CD14-positive monocyte (primary cell): ENCODE measurements at regions not wholly inside any gene's neighbourhood (a gene's known extent, or its start where the extent isn't known, plus 50 kb on each side); places are given as distances from the start of the nearest gene placed in this dataset.

ENCODE experiments used
- DNase-seq, 3 donors: peaks; one replicate each; pipeline ENCODE4 v3.0.0-alpha.2; 2011 to 2022
- H2AFZ ChIP-seq: 2 replicates; pipeline ENCODE4 v1.6.0; 2012; ENCODE audit warnings: mild to moderate bottlenecking, low read depth, low read length, inconsistent platforms; ENCODE audit not compliant: insufficient read depth, poor library complexity, severe bottlenecking
- H3K27ac ChIP-seq, 2 donors: 1 replicate in 1 of 2; 2 replicates in 1 of 2; pipeline ENCODE4 v1.5.1; 2012 to 2013; ENCODE audit warnings: low read length in 2 of 2, control low read depth in 1 of 2, inconsistent platforms in 1 of 2, low read depth in 1 of 2, mild to moderate bottlenecking in 1 of 2
- H3K27me3 ChIP-seq, 2 donors: one replicate each; pipeline versions ENCODE4 v1.6.0 to v1.6.1; 2011 to 2013; ENCODE audit warnings: low read length in 2 of 2; ENCODE audit not compliant: control insufficient read depth in 2 of 2, insufficient read depth in 2 of 2
- H3K36me3 ChIP-seq, 2 donors: replicated peaks in 1 of 2; 1 replicate in 1 of 2; 2 replicates in 1 of 2; pipeline versions ENCODE4 v1.5.1 to v1.6.1; 2012 to 2013; ENCODE audit warnings: low read length in 2 of 2, control low read depth in 1 of 2, inconsistent platforms in 1 of 2, mild to moderate bottlenecking in 1 of 2; ENCODE audit not compliant: insufficient read depth in 2 of 2, control insufficient read depth in 1 of 2
- H3K4me1 ChIP-seq, 2 donors: 1 replicate in 1 of 2; 2 replicates in 1 of 2; pipeline versions ENCODE4 v1.5.1 to v1.6.1; 2012 to 2013; ENCODE audit warnings: low read length in 2 of 2, control low read depth in 1 of 2, inconsistent platforms in 1 of 2, mild to moderate bottlenecking in 1 of 2, moderate library complexity in 1 of 2; ENCODE audit not compliant: insufficient read depth in 2 of 2, control insufficient read depth in 1 of 2
- H3K4me2 ChIP-seq: replicated peaks from 2 replicates; pipeline ENCODE3; 2012; ENCODE audit warnings: low read length, moderate library complexity, mild to moderate bottlenecking; ENCODE audit not compliant: poor library complexity, severe bottlenecking; ENCODE audit errors: extremely low read depth
- H3K4me3 ChIP-seq, 3 experiments: fragments of 200-600 bp in 1 of 3; sonication (generic) in 1 of 3; replicated peaks in 1 of 3; 1 replicate in 2 of 3; 2 replicates in 1 of 3; pipeline ENCODE4 v1.5.1; 2011 to 2013; ENCODE audit warnings: low read length in 3 of 3, mild to moderate bottlenecking in 3 of 3, control low read depth in 2 of 3, low read depth in 2 of 3, inconsistent platforms in 1 of 3, moderate library complexity in 1 of 3
- H3K79me2 ChIP-seq: 2 replicates; pipeline ENCODE4 v1.6.0; 2012; ENCODE audit warnings: mild to moderate bottlenecking, control low read depth, inconsistent platforms, low read length, moderate library complexity; ENCODE audit not compliant: insufficient read depth
- H3K9ac ChIP-seq: 2 replicates; pipeline ENCODE4 v1.6.0; 2017; ENCODE audit warnings: low read length, mild to moderate bottlenecking; ENCODE audit not compliant: insufficient read depth, poor library complexity, severe bottlenecking
- H3K9me3 ChIP-seq, 2 donors: replicated peaks in 1 of 2; 1 replicate in 1 of 2; 2 replicates in 1 of 2; pipeline versions ENCODE4 v1.5.1 to v1.6.1; 2012 to 2013; ENCODE audit warnings: low read length in 2 of 2, control low read depth in 1 of 2; ENCODE audit not compliant: control insufficient read depth in 1 of 2, insufficient read depth in 1 of 2
- H4K20me1 ChIP-seq: 2 replicates; pipeline ENCODE4 v1.6.0; 2012; ENCODE audit warnings: mild to moderate bottlenecking, low read length, control low read depth, moderate library complexity; ENCODE audit not compliant: insufficient read depth
- H3K27ac Mint-ChIP-seq, 7 donors: one replicate each; pipeline ENCODE4 v1.8.0; 2020; ENCODE audit warnings: mild to moderate bottlenecking in 7 of 7, mixed read lengths in 7 of 7, moderate library complexity in 6 of 7, inconsistent platforms in 2 of 7
- H3K27me3 Mint-ChIP-seq, 3 donors: one replicate each; pipeline ENCODE4 v1.8.0; 2021 to 2022; ENCODE audit warnings: low read depth in 3 of 3, mild to moderate bottlenecking in 3 of 3, mixed read lengths in 3 of 3, moderate library complexity in 3 of 3, inconsistent platforms in 1 of 3
- H3K36me3 Mint-ChIP-seq, 2 donors: one replicate each; pipeline ENCODE4 v1.8.0; 2020; ENCODE audit warnings: mixed read lengths in 2 of 2, inconsistent platforms in 1 of 2, mild to moderate bottlenecking in 1 of 2
- H3K4me1 Mint-ChIP-seq: one replicate; pipeline ENCODE4 v1.8.0; 2020; ENCODE audit warnings: mild to moderate bottlenecking, mixed read lengths
- H3K4me3 Mint-ChIP-seq, 2 donors: one replicate each; pipeline ENCODE4 v1.8.0; 2020; ENCODE audit warnings: mild to moderate bottlenecking in 2 of 2, mixed read lengths in 2 of 2, moderate library complexity in 1 of 2
- H3K9me3 Mint-ChIP-seq, 7 donors: one replicate each; pipeline ENCODE4 v1.8.0; 2020 to 2022; ENCODE audit warnings: mixed read lengths in 7 of 7, mild to moderate bottlenecking in 6 of 7, moderate library complexity in 6 of 7, inconsistent platforms in 2 of 7
- WGBS: methylation state at CpG from one replicate; pipeline ENCODE4 v1.1.5; 2013; ENCODE audit warnings: missing lambda C conversion rate; ENCODE audit not compliant: insufficient coverage; 5-methylcytosine and 5-hydroxymethylcytosine counted together
- intact Hi-C, 2 donors: fragments of 100-400 bp; cut with micrococcal nuclease; formaldehyde crosslinking; loops; one replicate each; pipeline versions ENCODE4 v1.15.0 to v1.15.1; 2023
- TF ChIP-seq, protein P1 (sequence below): fragments of 200-600 bp; IDR thresholded peaks from one replicate; pipeline ENCODE4 v1.8.0; 2022; ENCODE audit warnings: antibody characterized with exemption, mild to moderate bottlenecking

DNA sequence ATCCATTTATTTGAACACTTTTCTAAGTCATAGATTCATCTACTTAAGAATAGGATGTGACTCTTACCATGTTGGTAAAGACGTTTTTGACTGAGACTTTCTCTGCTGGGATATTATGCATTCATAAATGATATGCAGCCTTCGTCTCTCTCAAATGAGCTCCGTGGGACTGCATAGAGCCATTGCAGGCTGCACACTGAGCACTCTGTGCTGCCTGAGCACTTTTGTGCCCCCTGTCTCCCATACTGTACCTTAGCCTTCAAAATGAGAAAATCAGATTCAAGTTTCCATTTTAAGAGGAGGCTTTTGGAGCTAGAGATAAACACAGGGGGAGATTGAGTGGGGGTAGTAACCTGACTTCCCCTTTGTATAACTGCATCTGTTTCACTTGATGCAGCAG, 433.6 kb downstream of the ZIC3 start:
- Mint-ChIP-seq H3K27ac (peak overlapping the region in 1 of 7 donors; percentile 13), H3K27me3 (peaks cover 0 to under 1% (median 0%) of the 10 kb centered on the region in 3 donors), H3K4me3 (no peak overlapping the region), H3K4me1 (no peaks in the 10 kb centered on the region), H3K9me3 (peaks cover 0 to 3% (median 0%) of the 10 kb centered on the region in 7 donors), H3K36me3 (no peaks in the 10 kb centered on the region)
- Histone ChIP-seq H3K36me3 (no peaks in the 10 kb centered on the region), H3K4me1 (no peaks in the 10 kb centered on the region), H3K4me2 (no peak overlapping the region), H4K20me1 (no peaks in the 10 kb centered on the region), H2AFZ (no peak overlapping the region), H3K27me3 (no peaks in the 10 kb centered on the region), H3K27ac (no peak overlapping the region), H3K79me2 (no peaks in the 10 kb centered on the region), H3K9ac (no peak overlapping the region), H3K4me3 (no peak overlapping the region), H3K9me3 (no peaks in the 10 kb centered on the region)
- intact Hi-C loops = no loop called here
- DNase-seq = no peak
- no CpG with 5 or more reads among the region's 3 CpGs for WGBS
- TF ChIP-seq, protein P1, sequence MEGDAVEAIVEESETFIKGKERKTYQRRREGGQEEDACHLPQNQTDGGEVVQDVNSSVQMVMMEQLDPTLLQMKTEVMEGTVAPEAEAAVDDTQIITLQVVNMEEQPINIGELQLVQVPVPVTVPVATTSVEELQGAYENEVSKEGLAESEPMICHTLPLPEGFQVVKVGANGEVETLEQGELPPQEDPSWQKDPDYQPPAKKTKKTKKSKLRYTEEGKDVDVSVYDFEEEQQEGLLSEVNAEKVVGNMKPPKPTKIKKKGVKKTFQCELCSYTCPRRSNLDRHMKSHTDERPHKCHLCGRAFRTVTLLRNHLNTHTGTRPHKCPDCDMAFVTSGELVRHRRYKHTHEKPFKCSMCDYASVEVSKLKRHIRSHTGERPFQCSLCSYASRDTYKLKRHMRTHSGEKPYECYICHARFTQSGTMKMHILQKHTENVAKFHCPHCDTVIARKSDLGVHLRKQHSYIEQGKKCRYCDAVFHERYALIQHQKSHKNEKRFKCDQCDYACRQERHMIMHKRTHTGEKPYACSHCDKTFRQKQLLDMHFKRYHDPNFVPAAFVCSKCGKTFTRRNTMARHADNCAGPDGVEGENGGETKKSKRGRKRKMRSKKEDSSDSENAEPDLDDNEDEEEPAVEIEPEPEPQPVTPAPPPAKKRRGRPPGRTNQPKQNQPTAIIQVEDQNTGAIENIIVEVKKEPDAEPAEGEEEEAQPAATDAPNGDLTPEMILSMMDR = no peak

DNA sequence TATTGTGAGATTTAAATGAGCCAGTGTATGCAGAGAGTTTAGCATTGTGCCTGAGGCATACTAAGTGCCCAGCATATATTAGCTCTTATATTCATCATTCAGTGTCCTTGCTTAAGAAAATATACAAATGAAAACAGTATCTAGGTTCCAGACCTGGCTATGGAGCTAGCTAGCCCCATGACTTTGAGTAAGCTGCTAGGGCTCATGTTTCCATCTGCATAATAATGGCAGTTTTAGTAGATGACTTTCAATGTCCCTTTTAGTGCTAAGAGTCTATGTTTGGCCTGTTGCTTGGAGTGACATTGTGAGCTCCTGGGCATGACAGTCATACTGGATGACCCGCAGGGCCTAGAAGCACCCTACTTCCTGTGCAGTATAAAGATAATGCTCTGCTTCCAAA, 435.3 kb downstream of the ZIC3 start:
- no peaks in the 10 kb centered on the region for H3K4me1 ChIP-seq
- no peaks in the 10 kb centered on the region for H3K27me3 ChIP-seq
- TF ChIP-seq, protein P1 = no peak
- H3K36me3 ChIP-seq = no peaks in the 10 kb centered on the region
- no peak overlapping the region for H2AFZ ChIP-seq
- no peaks in the 10 kb centered on the region for H3K79me2 ChIP-seq
- no peaks in the 10 kb centered on the region for H4K20me1 ChIP-seq
- WGBS = 83% methylated on average over 1 of the region's 1 CpG
- H3K9me3 ChIP-seq = no peaks in the 10 kb centered on the region
- H3K9me3 Mint-ChIP-seq = peaks cover 0 to 3% (median 0%) of the 10 kb centered on the region in 7 donors
- peaks cover 0 to 1% (median 0%) of the 10 kb centered on the region in 3 donors for H3K27me3 Mint-ChIP-seq
- no peak overlapping the region for H3K27ac ChIP-seq
- intact Hi-C loops = no loop called here
- no peak overlapping the region for H3K4me3 ChIP-seq
- no peak overlapping the region for H3K9ac ChIP-seq
- no peaks in the 10 kb centered on the region for H3K4me1 Mint-ChIP-seq
- H3K4me2 ChIP-seq = no peak overlapping the region
- H3K4me3 Mint-ChIP-seq = no peak overlapping the region
- DNase-seq = no peak
- H3K36me3 Mint-ChIP-seq = no peaks in the 10 kb centered on the region
- no peak overlapping the region for H3K27ac Mint-ChIP-seq
